ENCODE measurements at regions not wholly inside any gene's neighbourhood (a gene's known extent, or its start where the extent isn't known, plus 50 kb on each side); places are given as distances from the start of the nearest gene placed in this dataset.

GRCh38 chr6:22409486-22409885 lies 112.7 kb upstream of the PRL start:
- TF ChIP-seq CTCF (conservative IDR thresholded peaks at IDR 0.05; ENCODE audit: low read depth, low read length) (no peak), EZH2 (IDR thresholded peaks at IDR 0.05; ENCODE audit: low read length, unreplicated experiment) (no peak), EZH2phosphoT487 (IDR thresholded peaks at IDR 0.05; ENCODE audit: borderline replicate concordance, low read length) (no peak)

All from PC-3 (cell line).